ENCODE measurements at regions not wholly inside any gene's neighbourhood (a gene's known extent, or its start where the extent isn't known, plus 50 kb on each side); places are given as distances from the start of the nearest gene placed in this dataset.

GRCh38 chr6:84910906-84911607 is 146.7 kb upstream of the TBX18 start:
- TF ChIP-seq SP1 (IDR thresholded peaks at IDR 0.05) (no peak), ELF4 (IDR thresholded peaks at IDR 0.05) (no peak), CTBP1 (IDR thresholded peaks at IDR 0.05; ENCODE audit: borderline replicate concordance) (no peak), FOXA1 (IDR thresholded peaks at IDR 0.05) (no peak), TARDBP (IDR thresholded peaks at IDR 0.05) (no peak), HDGF (IDR thresholded peaks at IDR 0.05; ENCODE audit: borderline replicate concordance) (no peak), FOXM1 (IDR thresholded peaks at IDR 0.05; ENCODE audit: borderline replicate concordance) (no peak), NFRKB (IDR thresholded peaks at IDR 0.05) (no peak), FOXK2 (IDR thresholded peaks at IDR 0.05) (no peak), ARNT (IDR thresholded peaks at IDR 0.05) (no peak), PKNOX1 (IDR thresholded peaks at IDR 0.05) (no peak), ZNF384 (IDR thresholded peaks at IDR 0.05) (no peak), LEF1 (IDR thresholded peaks at IDR 0.05; ENCODE audit: borderline replicate concordance) (no peak), SUZ12 (IDR thresholded peaks at IDR 0.05) (no peak)

Data from HEK293T (cell line).